ENCODE measurements at regions not wholly inside any gene's neighbourhood (a gene's known extent, or its start where the extent isn't known, plus 50 kb on each side); places are given as distances from the start of the nearest gene placed in this dataset.

DNA sequence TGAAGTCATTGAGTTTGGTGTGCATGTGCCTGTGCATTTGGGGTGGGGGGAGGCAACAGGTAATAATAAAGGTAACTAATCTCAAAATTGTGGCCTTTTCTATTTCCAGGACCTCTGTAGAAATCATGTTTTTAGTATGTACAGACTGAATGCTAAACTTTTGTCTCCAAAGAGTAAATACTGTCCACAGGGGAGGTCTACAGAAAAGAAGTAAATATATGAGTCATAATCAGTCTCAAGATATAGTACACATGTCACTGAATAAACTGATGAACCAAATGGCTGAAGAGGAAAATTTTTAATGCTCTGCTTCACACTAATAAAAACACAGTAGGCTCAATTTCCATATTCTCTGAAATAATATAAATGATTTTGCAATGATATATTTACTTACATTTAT is 440.4 kb upstream of the ZFP42 start:
- ATAC-seq (no peak), DNase-seq (no peak)
- H3K27me3 ChIP-seq = no peaks in the 10 kb centered on the region
- intact Hi-C loops (cut with DNase I) = no loop called here
- H3K4me3 ChIP-seq = no peak overlapping the region
- TF ChIP-seq, protein P1, sequence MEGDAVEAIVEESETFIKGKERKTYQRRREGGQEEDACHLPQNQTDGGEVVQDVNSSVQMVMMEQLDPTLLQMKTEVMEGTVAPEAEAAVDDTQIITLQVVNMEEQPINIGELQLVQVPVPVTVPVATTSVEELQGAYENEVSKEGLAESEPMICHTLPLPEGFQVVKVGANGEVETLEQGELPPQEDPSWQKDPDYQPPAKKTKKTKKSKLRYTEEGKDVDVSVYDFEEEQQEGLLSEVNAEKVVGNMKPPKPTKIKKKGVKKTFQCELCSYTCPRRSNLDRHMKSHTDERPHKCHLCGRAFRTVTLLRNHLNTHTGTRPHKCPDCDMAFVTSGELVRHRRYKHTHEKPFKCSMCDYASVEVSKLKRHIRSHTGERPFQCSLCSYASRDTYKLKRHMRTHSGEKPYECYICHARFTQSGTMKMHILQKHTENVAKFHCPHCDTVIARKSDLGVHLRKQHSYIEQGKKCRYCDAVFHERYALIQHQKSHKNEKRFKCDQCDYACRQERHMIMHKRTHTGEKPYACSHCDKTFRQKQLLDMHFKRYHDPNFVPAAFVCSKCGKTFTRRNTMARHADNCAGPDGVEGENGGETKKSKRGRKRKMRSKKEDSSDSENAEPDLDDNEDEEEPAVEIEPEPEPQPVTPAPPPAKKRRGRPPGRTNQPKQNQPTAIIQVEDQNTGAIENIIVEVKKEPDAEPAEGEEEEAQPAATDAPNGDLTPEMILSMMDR (IDR thresholded peaks at IDR 0.05) = no peak
- no peak for TF ChIP-seq POLR2A (IDR thresholded peaks at IDR 0.05)
- no peak overlapping the region for H3K27ac ChIP-seq
- H3K9me3 ChIP-seq = peaks cover 0 to 3% (median 0%) of the 10 kb centered on the region in 4 donors
- H3K36me3 ChIP-seq = no peaks in the 10 kb centered on the region
- no peaks in the 10 kb centered on the region for H3K4me1 ChIP-seq

DNA sequence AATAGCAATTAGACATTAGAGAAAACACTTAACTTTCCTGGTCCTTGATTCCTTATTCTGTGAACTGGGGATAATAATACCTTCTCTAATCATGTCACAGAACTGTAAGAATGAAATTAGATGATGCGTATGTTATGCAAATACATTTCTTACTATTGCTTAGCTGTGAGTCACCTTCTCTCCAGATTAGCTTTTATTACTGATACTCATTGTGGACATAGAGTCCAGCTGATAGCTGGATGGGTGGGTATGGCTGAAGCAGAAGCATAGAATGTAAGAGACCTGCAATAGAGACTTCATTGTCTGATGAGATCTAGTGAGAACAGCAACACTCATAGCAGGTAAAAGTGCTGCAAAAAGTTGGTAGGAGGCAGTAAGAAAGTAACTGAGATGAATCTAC is 437.2 kb upstream of the ZFP42 start:
- no peak for TF ChIP-seq POLR2A (IDR thresholded peaks at IDR 0.05)
- TF ChIP-seq, protein P1 (IDR thresholded peaks at IDR 0.05) = no peak
- ATAC-seq = no peak

DNA sequence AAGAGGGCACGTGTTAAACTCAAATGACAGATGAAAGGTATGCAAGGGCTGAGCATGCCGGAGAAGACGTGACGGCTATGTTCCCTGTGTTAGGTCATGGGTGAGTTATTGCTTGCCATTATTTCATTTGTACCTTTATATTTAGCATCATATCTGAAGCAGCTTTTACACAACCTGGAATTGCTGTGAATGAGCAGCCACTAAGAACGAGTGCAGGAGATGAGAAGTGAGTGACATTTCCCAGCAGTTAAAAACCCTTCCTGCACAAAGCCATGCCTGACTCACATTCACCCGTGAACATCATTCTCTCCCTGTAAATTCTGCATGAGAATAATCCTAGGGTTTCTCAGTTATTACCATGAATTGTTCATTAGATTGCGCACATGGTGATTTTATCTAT is 433.2 kb upstream of the ZFP42 start:
- peaks cover 0 to 3% (median 0%) of the 10 kb centered on the region in 4 donors for H3K9me3 ChIP-seq
- DNase-seq (no peak), ATAC-seq (no peak)
- 62% methylated on average over 7 of the region's 7 CpGs for WGBS (ENCODE audit: insufficient coverage, low coverage, low lambda C conversion rate, missing lambda C conversion rate)
- no peaks in the 10 kb centered on the region for H3K36me3 ChIP-seq
- H3K4me1 ChIP-seq = no peaks in the 10 kb centered on the region
- intact Hi-C loops (cut with DNase I) = no loop called here
- TF ChIP-seq POLR2A (IDR thresholded peaks at IDR 0.05) = no peak
- TF ChIP-seq, protein P1 (IDR thresholded peaks at IDR 0.05) = no peak
- no peaks in the 10 kb centered on the region for H3K27me3 ChIP-seq
- no peak overlapping the region for H3K4me3 ChIP-seq
- no peak overlapping the region for H3K27ac ChIP-seq

More for the DNA sequence above, 437.2 kb upstream of the ZFP42 start:
- 36% methylated on average over 1 of the region's 1 CpG for WGBS (ENCODE audit: insufficient coverage, low coverage, low lambda C conversion rate, missing lambda C conversion rate)
- peaks cover 0 to 3% (median 0%) of the 10 kb centered on the region in 4 donors for H3K9me3 ChIP-seq
- no peaks in the 10 kb centered on the region for H3K36me3 ChIP-seq
- no peak overlapping the region for H3K27ac ChIP-seq
- H3K4me3 ChIP-seq = no peak overlapping the region
- no peak for DNase-seq
- H3K27me3 ChIP-seq = no peaks in the 10 kb centered on the region
- no peaks in the 10 kb centered on the region for H3K4me1 ChIP-seq
- intact Hi-C loops (cut with DNase I) = no loop called here

DNA sequence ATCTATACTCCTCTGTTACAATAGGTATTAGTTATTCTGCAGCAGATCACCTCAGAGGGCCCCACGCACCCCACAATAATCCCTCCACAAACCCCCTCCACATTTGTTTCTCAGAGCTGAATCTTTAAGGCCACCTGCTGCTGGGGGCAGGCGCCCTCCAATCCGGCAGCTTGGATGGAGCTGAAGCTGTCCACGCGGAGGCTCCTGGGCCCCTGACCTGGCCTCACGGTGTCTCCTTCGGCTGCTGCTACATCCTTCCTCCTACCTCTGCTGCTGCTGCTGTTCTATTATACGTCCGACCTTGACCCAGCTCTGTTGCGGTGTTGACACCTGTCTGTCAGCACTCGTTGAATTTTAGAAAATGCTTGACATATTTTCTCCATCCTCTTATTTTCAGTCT is 430.2 kb upstream of the ZFP42 start:
- Histone ChIP-seq H3K9me3 (no peaks in the 10 kb centered on the region), H3K27ac (no peak overlapping the region), H3K4me3 (no peak overlapping the region), H3K27me3 (no peaks in the 10 kb centered on the region), H3K4me1 (no peaks in the 10 kb centered on the region), H3K36me3 (no peaks in the 10 kb centered on the region)
- WGBS (ENCODE audit: insufficient coverage, low coverage, low lambda C conversion rate, missing lambda C conversion rate) = 82% methylated on average over 11 of the region's 11 CpGs
- DNase-seq (no peak), ATAC-seq (no peak)
- TF ChIP-seq, protein P1 (IDR thresholded peaks at IDR 0.05) = no peak
- TF ChIP-seq POLR2A (IDR thresholded peaks at IDR 0.05) = no peak
- intact Hi-C loops (cut with DNase I) = no loop called here

DNA sequence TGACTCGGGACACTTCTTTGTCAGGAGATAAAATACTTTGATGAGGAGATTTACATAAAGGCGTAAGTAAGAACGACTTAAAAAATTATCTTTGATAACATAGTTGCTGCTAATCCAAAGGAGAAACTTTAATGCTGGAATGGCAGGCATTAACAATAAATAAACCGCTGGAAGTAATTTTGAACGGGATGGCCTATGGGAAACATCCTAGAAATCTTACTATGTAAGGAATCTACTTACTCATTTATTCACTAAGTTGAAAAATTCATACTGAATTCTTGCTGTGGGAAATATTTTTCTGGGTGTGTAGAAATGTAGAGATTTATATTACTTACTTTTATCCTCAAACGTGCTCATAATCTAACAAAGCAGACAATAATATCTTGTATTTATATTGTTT is 425.7 kb upstream of the ZFP42 start:
- DNase-seq = no peak
- intact Hi-C loops (cut with DNase I) = no loop called here
- H3K36me3 ChIP-seq = no peaks in the 10 kb centered on the region
- no peak for ATAC-seq
- H3K27ac ChIP-seq = no peak overlapping the region
- 52% methylated on average over 6 of the region's 6 CpGs for WGBS (ENCODE audit: insufficient coverage, low coverage, low lambda C conversion rate, missing lambda C conversion rate)
- no peak for TF ChIP-seq POLR2A (IDR thresholded peaks at IDR 0.05)
- TF ChIP-seq, protein P1 (IDR thresholded peaks at IDR 0.05) = no peak
- no peak overlapping the region for H3K4me3 ChIP-seq
- no peaks in the 10 kb centered on the region for H3K9me3 ChIP-seq
- H3K4me1 ChIP-seq = no peaks in the 10 kb centered on the region
- no peaks in the 10 kb centered on the region for H3K27me3 ChIP-seq
